ENCODE measurements at regions not wholly inside any gene's neighbourhood (a gene's known extent, or its start where the extent isn't known, plus 50 kb on each side); places are given as distances from the start of the nearest gene placed in this dataset.
A peak's percentile ranks its signal among the peaks of the same experiment; 100 is the strongest.

DNA sequence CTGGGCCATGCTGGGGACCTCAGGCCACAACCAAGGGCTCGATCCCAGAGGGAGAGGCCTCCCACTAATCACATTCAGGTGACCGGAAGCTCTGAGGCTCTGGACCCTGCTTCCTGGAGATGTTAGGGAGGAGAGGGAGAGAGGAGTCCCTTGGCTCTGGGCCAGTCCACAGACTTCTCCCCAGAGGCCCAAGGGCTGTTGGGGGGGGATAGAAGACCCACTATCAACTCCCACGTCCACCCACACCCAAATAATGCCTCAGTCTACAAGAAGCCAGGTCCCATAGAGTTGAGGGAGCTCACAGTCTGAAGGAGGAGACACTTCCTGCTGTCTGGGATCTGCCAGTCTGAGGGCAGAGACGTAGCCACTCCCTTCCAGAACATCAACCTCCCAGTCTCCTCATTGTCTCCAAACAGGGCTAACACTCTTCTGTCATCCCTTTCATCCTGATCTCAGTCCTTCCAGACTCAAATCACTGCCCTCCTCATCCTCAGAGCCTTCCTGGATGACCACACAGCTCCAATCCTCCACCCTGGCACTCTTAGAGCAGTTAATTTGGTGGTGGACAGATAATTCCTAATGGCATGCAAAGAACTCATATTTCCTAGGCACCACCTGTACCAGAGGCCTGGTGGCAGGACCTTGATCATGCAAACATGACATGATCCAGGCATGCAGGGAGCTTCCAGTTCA is 69.9 kb downstream of the MRPL14 start (continued):
- no peak for TF ChIP-seq ZSCAN12 (CRISPR knock-in tag; IDR thresholded peaks at IDR 0.05)
- TF ChIP-seq ZBTB14 (CRISPR knock-in tag; IDR thresholded peaks at IDR 0.05) = no peak
- no peak for TF ChIP-seq HNF4G (IDR thresholded peaks at IDR 0.05; ENCODE audit: borderline replicate concordance, low read depth, low read length)
- no peak for TF ChIP-seq HNF4G (CRISPR knock-in tag; IDR thresholded peaks at IDR 0.05; ENCODE audit: borderline replicate concordance, low read depth)
- no peak for TF ChIP-seq NONO (IDR thresholded peaks at IDR 0.05)
- TF ChIP-seq NONO (CRISPR knock-in tag; conservative IDR thresholded peaks at IDR 0.05) = no peak
- TF ChIP-seq, protein P1, sequence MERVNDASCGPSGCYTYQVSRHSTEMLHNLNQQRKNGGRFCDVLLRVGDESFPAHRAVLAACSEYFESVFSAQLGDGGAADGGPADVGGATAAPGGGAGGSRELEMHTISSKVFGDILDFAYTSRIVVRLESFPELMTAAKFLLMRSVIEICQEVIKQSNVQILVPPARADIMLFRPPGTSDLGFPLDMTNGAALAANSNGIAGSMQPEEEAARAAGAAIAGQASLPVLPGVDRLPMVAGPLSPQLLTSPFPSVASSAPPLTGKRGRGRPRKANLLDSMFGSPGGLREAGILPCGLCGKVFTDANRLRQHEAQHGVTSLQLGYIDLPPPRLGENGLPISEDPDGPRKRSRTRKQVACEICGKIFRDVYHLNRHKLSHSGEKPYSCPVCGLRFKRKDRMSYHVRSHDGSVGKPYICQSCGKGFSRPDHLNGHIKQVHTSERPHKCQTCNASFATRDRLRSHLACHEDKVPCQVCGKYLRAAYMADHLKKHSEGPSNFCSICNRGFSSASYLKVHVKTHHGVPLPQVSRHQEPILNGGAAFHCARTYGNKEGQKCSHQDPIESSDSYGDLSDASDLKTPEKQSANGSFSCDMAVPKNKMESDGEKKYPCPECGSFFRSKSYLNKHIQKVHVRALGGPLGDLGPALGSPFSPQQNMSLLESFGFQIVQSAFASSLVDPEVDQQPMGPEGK (CRISPR knock-in tag; IDR thresholded peaks at IDR 0.05) = no peak
- TF ChIP-seq SMAD3 (CRISPR knock-in tag; IDR thresholded peaks at IDR 0.05) = no peak
- no peak for TF ChIP-seq KDM3A (CRISPR knock-in tag; IDR thresholded peaks at IDR 0.05; ENCODE audit: low read depth)
- TF ChIP-seq CBX5 (CRISPR knock-in tag; IDR thresholded peaks at IDR 0.05; ENCODE audit: borderline replicate concordance) = no peak
- TF ChIP-seq CCAR2 (optimal IDR thresholded peaks at IDR 0.05; ENCODE audit: low read depth, low read length) = no peak
- no peak for TF ChIP-seq ZNF839 (CRISPR knock-in tag; IDR thresholded peaks at IDR 0.05; ENCODE audit: borderline replicate concordance)
- TF ChIP-seq BCL3 (CRISPR knock-in tag; IDR thresholded peaks at IDR 0.05) = no peak
- no peak for TF ChIP-seq NFKB2 (CRISPR knock-in tag; IDR thresholded peaks at IDR 0.05; ENCODE audit: borderline replicate concordance)
- TF ChIP-seq ELF3 (CRISPR knock-in tag; IDR thresholded peaks at IDR 0.05) = 0 out of 2 replicates have a peak, but pooled peaks have one; percentile 4
- TF ChIP-seq SMARCC2 (IDR thresholded peaks at IDR 0.05) = no peak
- no peak for TF ChIP-seq CENPT (CRISPR knock-in tag; IDR thresholded peaks at IDR 0.05; ENCODE audit: low read depth)
- TF ChIP-seq RXRA (CRISPR knock-in tag; IDR thresholded peaks at IDR 0.05) = 0 out of 2 replicates have a peak, but pooled peaks have one; percentile 5
- TF ChIP-seq ZNF563 (CRISPR knock-in tag; IDR thresholded peaks at IDR 0.05) = no peak
- no peak for TF ChIP-seq ZNF484 (CRISPR knock-in tag; IDR thresholded peaks at IDR 0.05; ENCODE audit: borderline replicate concordance, low read depth)
- no peak for TF ChIP-seq HMGA1 (CRISPR knock-in tag; conservative IDR thresholded peaks at IDR 0.05)
- TF ChIP-seq PCBP2 (optimal IDR thresholded peaks at IDR 0.05; ENCODE audit: low read depth, low read length, poor library complexity, severe bottlenecking) = no peak
- TF ChIP-seq MAZ (IDR thresholded peaks at IDR 0.05; ENCODE audit: borderline replicate concordance, low read depth, low read length) = no peak
- no peak for TF ChIP-seq MAZ (CRISPR knock-in tag; IDR thresholded peaks at IDR 0.05; ENCODE audit: low read depth)
- no peak for TF ChIP-seq ZEB1 (IDR thresholded peaks at IDR 0.05; ENCODE audit: insufficient replicate concordance, low read depth)
- TF ChIP-seq SRSF1 (optimal IDR thresholded peaks at IDR 0.05; ENCODE audit: low read depth, low read length) = no peak
- 0 out of 2 replicates have a peak, but pooled peaks have one; percentile 39 for TF ChIP-seq GABPB1 (CRISPR knock-in tag; IDR thresholded peaks at IDR 0.05)
- TF ChIP-seq HDAC6 (IDR thresholded peaks at IDR 0.05; ENCODE audit: low read depth, low read length) = no peak
- TF ChIP-seq RELA (CRISPR knock-in tag; IDR thresholded peaks at IDR 0.05) = no peak
